Ascending aorta (tissue), 2 donors: ENCODE measurements at regions not wholly inside any gene's neighbourhood (a gene's known extent, or its start where the extent isn't known, plus 50 kb on each side); places are given as distances from the start of the nearest gene placed in this dataset.

ENCODE experiments used
- DNase-seq, 2 donors: peaks; one replicate each; pipeline ENCODE4 v3.0.0-alpha.2; 2019; ENCODE audit warnings: low spot score in 2 of 2
- H3K27ac ChIP-seq, 2 donors: fragments of 200-600 bp; sonication (generic); one replicate each; pipeline ENCODE4 v1.5.1; 2016 to 2017; ENCODE audit warnings: mild to moderate bottlenecking in 1 of 2
- H3K27me3 ChIP-seq: fragments of 200-600 bp; sonication (generic); one replicate; pipeline ENCODE4 v1.5.1; 2017
- H3K36me3 ChIP-seq, 2 donors: fragments of 200-600 bp; sonication (generic); one replicate each; pipeline ENCODE4 v1.5.1; 2016
- H3K4me1 ChIP-seq, 2 donors: fragments of 200-600 bp; sonication (generic); one replicate each; pipeline ENCODE4 v1.5.1; 2016 to 2017; ENCODE audit warnings: mild to moderate bottlenecking in 1 of 2
- H3K4me3 ChIP-seq, 2 donors: fragments of 200-600 bp; sonication (generic); one replicate each; pipeline ENCODE4 v1.5.1; 2016 to 2017; ENCODE audit warnings: mild to moderate bottlenecking in 1 of 2
- H3K9me3 ChIP-seq, 2 donors: fragments of 200-600 bp; sonication (generic); one replicate each; pipeline ENCODE4 v1.5.1; 2016
- intact Hi-C: fragments of 100-400 bp; cut with DNase I; formaldehyde crosslinking; loops from one replicate; pipeline ENCODE4 v1.15.1; 2023
- TF ChIP-seq, protein P1 (sequence below), 3 experiments: fragments of 200-600 bp in 2 of 3; fragments of 450-650 bp in 1 of 3; sonication (generic) in 2 of 3; IDR thresholded peaks; one replicate each; pipeline ENCODE4 v1.5.1; 2016 to 2019; ENCODE audit warnings: antibody characterized with exemption in 3 of 3, mild to moderate bottlenecking in 1 of 3, moderate library complexity in 1 of 3

DNA sequence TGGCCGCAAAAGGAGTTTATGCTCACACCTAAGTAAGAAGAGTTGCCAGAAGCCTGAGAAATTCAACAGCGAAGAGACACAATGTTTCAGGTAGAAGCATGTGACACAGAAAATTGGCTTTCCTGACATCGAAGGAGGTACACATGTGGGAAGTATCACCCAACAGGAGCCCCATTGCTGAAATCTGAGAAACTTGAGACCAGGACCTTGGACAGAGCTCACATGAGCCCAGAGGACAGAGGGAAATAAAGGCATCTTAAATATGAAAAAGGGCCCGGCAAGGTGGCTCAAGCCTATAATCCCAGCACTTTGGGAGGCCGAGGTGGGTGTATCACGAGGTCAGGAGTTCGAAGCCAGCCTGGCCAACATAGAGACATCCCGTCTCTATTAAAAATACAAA is 304.1 kb upstream of the C16orf82 start:
- no peak overlapping the region for H3K4me3 ChIP-seq
- intact Hi-C loops = no loop called here
- H3K27ac ChIP-seq = no peak overlapping the region

GRCh38 chr16:26765087-26765486 is 301.6 kb upstream of the C16orf82 start:
- Histone ChIP-seq H3K9me3 (no peaks in the 10 kb centered on the region), H3K4me1 (no peaks in the 10 kb centered on the region), H3K27me3 (no peaks in the 10 kb centered on the region), H3K36me3 (no peaks in the 10 kb centered on the region), H3K27ac (no peak overlapping the region), H3K4me3 (no peak overlapping the region)
- DNase-seq = no peak
- TF ChIP-seq, protein P1, sequence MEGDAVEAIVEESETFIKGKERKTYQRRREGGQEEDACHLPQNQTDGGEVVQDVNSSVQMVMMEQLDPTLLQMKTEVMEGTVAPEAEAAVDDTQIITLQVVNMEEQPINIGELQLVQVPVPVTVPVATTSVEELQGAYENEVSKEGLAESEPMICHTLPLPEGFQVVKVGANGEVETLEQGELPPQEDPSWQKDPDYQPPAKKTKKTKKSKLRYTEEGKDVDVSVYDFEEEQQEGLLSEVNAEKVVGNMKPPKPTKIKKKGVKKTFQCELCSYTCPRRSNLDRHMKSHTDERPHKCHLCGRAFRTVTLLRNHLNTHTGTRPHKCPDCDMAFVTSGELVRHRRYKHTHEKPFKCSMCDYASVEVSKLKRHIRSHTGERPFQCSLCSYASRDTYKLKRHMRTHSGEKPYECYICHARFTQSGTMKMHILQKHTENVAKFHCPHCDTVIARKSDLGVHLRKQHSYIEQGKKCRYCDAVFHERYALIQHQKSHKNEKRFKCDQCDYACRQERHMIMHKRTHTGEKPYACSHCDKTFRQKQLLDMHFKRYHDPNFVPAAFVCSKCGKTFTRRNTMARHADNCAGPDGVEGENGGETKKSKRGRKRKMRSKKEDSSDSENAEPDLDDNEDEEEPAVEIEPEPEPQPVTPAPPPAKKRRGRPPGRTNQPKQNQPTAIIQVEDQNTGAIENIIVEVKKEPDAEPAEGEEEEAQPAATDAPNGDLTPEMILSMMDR (IDR thresholded peaks at IDR 0.05) = no peak
- intact Hi-C loops = no loop called here

More for the DNA sequence above, 304.1 kb upstream of the C16orf82 start:
- no peak for DNase-seq
- Histone ChIP-seq H3K4me1 (no peaks in the 10 kb centered on the region), H3K9me3 (no peaks in the 10 kb centered on the region), H3K36me3 (no peaks in the 10 kb centered on the region), H3K27me3 (no peaks in the 10 kb centered on the region)
- TF ChIP-seq, protein P1 (IDR thresholded peaks at IDR 0.05) = no peak

DNA sequence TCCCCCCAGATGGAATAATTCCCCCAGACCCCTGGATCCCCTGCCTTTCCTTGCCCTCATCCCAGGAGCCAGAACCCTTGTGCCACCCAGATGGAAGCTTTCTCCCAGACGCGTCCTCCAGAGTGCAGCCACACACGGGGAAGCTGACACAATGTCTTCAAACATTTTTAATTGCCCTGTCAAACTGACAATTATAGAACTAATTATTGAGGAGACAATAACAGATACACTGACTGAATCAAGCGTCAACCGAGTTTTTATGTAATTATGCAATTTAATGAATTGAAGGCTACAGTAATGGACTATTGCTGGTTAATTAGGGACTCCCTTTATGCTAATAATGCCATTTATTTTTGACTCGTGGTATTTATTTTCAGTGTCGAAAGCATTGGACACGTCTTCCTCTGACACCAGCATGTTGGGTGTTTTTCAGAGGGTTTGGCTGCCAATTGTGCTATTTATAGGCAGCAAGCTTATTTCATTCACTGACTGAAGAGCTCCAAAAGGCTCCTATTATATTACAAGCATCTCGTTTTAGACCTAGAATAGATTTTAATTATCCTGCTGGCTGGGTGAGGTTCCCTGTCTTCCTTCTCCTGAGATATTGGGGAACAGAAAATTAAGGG is 298.2 kb upstream of the C16orf82 start:
- TF ChIP-seq, protein P1 (IDR thresholded peaks at IDR 0.05) = no peak
- Histone ChIP-seq H3K4me3 (no peak overlapping the region), H3K27me3 (no peaks in the 10 kb centered on the region), H3K4me1 (no peaks in the 10 kb centered on the region), H3K9me3 (no peaks in the 10 kb centered on the region), H3K36me3 (no peaks in the 10 kb centered on the region), H3K27ac (no peak overlapping the region)
- intact Hi-C loops = no loop called here
- DNase-seq = no peak

DNA sequence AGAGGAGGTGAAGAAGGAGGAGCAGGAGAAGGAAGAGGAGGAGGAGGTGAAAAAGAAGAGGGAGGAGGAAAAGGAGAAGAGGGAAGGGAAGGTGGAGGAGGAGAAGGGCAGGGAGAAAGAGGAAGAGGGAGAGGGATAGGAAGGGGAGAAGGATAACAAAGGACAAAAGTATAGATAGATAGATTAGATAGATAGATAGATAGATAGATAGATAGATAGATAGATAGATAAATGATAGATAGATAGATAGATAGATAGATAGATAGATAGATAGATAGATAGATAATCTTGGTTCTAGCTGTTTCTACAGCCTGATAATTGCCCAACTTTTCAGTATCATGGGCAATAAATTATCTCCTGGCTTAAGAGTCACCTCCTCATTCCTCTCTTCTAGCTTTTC is 296.2 kb upstream of the C16orf82 start:
- intact Hi-C loops = no loop called here
- H3K27me3 ChIP-seq = no peaks in the 10 kb centered on the region
- no peak for DNase-seq
- no peaks in the 10 kb centered on the region for H3K36me3 ChIP-seq
- TF ChIP-seq, protein P1 (IDR thresholded peaks at IDR 0.05) = no peak
- no peak overlapping the region for H3K27ac ChIP-seq
- no peaks in the 10 kb centered on the region for H3K4me1 ChIP-seq
- H3K9me3 ChIP-seq = no peaks in the 10 kb centered on the region
- H3K4me3 ChIP-seq = no peak overlapping the region

- intact Hi-C loops = no loop called here
Measured at GRCh38 chr16:26772503-26772902, 294.2 kb upstream of the C16orf82 start.

More at GRCh38 chr16:26772503-26772902, 294.2 kb upstream of the C16orf82 start:
- H3K4me1 ChIP-seq = no peaks in the 10 kb centered on the region
- TF ChIP-seq, protein P1 (IDR thresholded peaks at IDR 0.05) = no peak
- no peak for DNase-seq
- H3K27me3 ChIP-seq = no peaks in the 10 kb centered on the region
- H3K27ac ChIP-seq = no peak overlapping the region
- H3K9me3 ChIP-seq = no peaks in the 10 kb centered on the region
- H3K36me3 ChIP-seq = no peaks in the 10 kb centered on the region
- H3K4me3 ChIP-seq = no peak overlapping the region
